ENCODE measurements at regions not wholly inside any gene's neighbourhood (a gene's known extent, or its start where the extent isn't known, plus 50 kb on each side); places are given as distances from the start of the nearest gene placed in this dataset.
A peak's percentile ranks its signal among the peaks of the same experiment; 100 is the strongest.

DNA sequence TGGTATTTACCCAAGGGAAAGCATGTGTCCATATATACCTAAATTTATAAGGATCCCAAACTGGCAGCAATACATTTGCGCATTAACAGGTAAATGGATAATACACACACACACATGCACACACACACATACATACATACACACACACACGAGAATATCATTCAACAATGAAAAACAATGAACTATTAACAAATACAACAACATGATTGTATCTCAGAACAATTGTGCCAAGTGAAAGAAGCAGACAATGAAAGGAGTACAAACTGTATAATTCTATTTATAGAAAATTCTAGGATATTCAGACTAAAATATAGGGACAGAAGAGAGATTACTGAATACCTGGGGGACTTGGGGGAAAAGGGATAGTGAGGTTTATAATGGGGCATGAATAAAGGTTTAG lies 323.0 kb downstream of the KCNJ2 start (continued):
- no peak for TF ChIP-seq CTCF (conservative IDR thresholded peaks at IDR 0.05; ENCODE audit: low read depth in 2 of 2)

DNA sequence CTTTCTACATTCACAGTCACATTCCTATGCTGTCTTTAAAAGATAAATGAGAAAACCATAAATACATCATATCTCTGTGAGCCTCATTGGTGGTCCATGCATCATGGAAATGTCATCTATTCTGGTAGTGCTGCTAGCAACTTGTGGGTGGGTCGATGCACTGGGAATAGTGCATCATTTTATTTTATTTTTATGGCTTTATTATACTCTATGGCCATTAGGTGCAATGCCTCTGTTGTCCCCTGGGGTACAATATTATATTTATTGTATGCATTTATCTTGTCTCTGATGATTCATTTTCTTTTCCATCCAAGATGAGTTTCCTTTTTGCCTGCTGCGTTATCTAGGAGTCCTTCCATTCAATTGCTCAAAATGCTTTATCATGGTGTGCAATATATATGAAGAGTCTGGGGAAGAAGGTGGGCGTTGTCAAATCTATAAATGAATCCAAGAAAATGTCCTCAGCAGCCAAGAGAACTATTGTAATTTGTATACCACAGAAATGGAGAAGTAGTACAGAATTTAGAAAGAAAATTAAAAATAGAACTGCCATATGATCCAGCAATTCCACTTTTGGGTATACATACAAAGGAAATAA lies 324.0 kb downstream of the KCNJ2 start:
- Histone ChIP-seq H3K9me2 (ENCODE audit: insufficient read depth) (no peaks in the 10 kb centered on the region; the same call in 1 of the 2 replicates), H3F3A (replicated peaks; ENCODE audit: low read depth) (no peaks in the 10 kb centered on the region), H3K4me1 (ENCODE audit: insufficient read depth) (no peaks in the 10 kb centered on the region), H3K79me2 (replicated peaks; ENCODE audit: insufficient read depth) (no peaks in the 10 kb centered on the region), H3K4me3 (no peak overlapping the region), H3K4me2 (no peak overlapping the region), H2AFZ (no peak overlapping the region), H3K27ac (ENCODE audit: low read depth) (no peak overlapping the region), H3K36me3 (ENCODE audit: insufficient read depth) (no peaks in the 10 kb centered on the region), H4K20me1 (replicated peaks; ENCODE audit: insufficient read depth) (no peaks in the 10 kb centered on the region), H3K27me3 (ENCODE audit: insufficient read depth) (no peaks in the 10 kb centered on the region)
- ATAC-seq, result no peak
- H3K27me3 Mint-ChIP-seq (ENCODE audit: insufficient read depth, low read depth, poor library complexity), result no peaks in the 10 kb centered on the region
- peak in 1 of 2 experiments; percentile 17; a peak in 1 of 4 replicates for TF ChIP-seq CTCF (conservative IDR thresholded peaks at IDR 0.05; ENCODE audit: low read depth in 2 of 2)
- TF ChIP-seq EZH2 (IDR thresholded peaks at IDR 0.05; ENCODE audit: low read depth, unreplicated experiment), result no peak
- no peak for TF ChIP-seq ZNF462 (CRISPR knock-in tag; IDR thresholded peaks at IDR 0.05)
- no peaks in the 10 kb centered on the region for H3K4me1 Mint-ChIP-seq
- H3K27ac Mint-ChIP-seq, result no peak overlapping the region
- H3K9me3 Mint-ChIP-seq, result no peaks in the 10 kb centered on the region
- no peak overlapping the region for H3K4me3 Mint-ChIP-seq
- no peak for DNase-seq (ENCODE audit: low spot score)
- no peaks in the 10 kb centered on the region for H3K36me3 Mint-ChIP-seq (ENCODE audit: low read depth)

Measured in GM23338 (cell line).